Left ventricle myocardium superior (tissue), 1 donor: ENCODE measurements at regions not wholly inside any gene's neighbourhood (a gene's known extent, or its start where the extent isn't known, plus 50 kb on each side); places are given as distances from the start of the nearest gene placed in this dataset.

Experiments
- ATAC-seq: fragments of 200-7000 bp; cut with Tn5 transposase; one replicate; pipeline ENCODE4 v1.9.1; 2020; ENCODE audit warnings: mild to moderate bottlenecking, moderate library complexity
- DNase-seq: peaks from one replicate; pipeline ENCODE4 v3.0.0-alpha.2; 2020
- intact Hi-C: fragments of 100-400 bp; cut with micrococcal nuclease; formaldehyde crosslinking; loops from one replicate; pipeline ENCODE4 v1.11.0; 2022
- donor health status: DM: no; HTN: yes; CAD: no; lungs with severe emphysema.

GRCh38 chr13:29923554-29924481 is 73.4 kb upstream of the UBL3 start:
- intact Hi-C loops = no loop called here
- DNase-seq = peak; percentile 59

GRCh38 chr13:29922896-29923295 is 72.5 kb upstream of the UBL3 start:
- intact Hi-C loops = no loop called here
- DNase-seq = no peak
- ATAC-seq = no peak

More at GRCh38 chr13:29923554-29924481, 73.4 kb upstream of the UBL3 start:
- peak; percentile 87 for ATAC-seq

- ATAC-seq (no peak), DNase-seq (no peak)
- intact Hi-C loops = no loop called here
These were observed 71.9 kb upstream of the UBL3 start for GRCh38 chr13:29922281-29922821.

- ATAC-seq = no peak
- intact Hi-C loops = no loop called here
- DNase-seq = no peak
These were observed 71.1 kb upstream of the UBL3 start for GRCh38 chr13:29921542-29921941.

- no peak for ATAC-seq
- intact Hi-C loops = no loop called here
- DNase-seq = no peak
These were observed 69.7 kb upstream of the UBL3 start for GRCh38 chr13:29920025-29920643.

GRCh38 chr13:29918845-29919244 is 68.4 kb upstream of the UBL3 start:
- intact Hi-C loops = no loop called here
- ATAC-seq (no peak), DNase-seq (no peak)

- intact Hi-C loops = no loop called here
- no peak for ATAC-seq
- no peak for DNase-seq
These were observed 67.2 kb upstream of the UBL3 start for GRCh38 chr13:29917650-29918049.

- intact Hi-C loops = no loop called here
- DNase-seq (no peak), ATAC-seq (no peak)
These were observed 64.2 kb upstream of the UBL3 start for GRCh38 chr13:29914581-29914980.

- no peak for DNase-seq
- no peak for ATAC-seq
- intact Hi-C loops = no loop called here
These were observed 61.5 kb upstream of the UBL3 start for GRCh38 chr13:29911781-29912418.

GRCh38 chr13:29909975-29910674 is 59.7 kb upstream of the UBL3 start:
- intact Hi-C loops = no loop called here
- ATAC-seq = peak; percentile 86
- no peak for DNase-seq

- DNase-seq (no peak), ATAC-seq (no peak)
- intact Hi-C loops = no loop called here
These were observed 58.8 kb upstream of the UBL3 start for GRCh38 chr13:29909081-29909730.

- ATAC-seq (peak; percentile 82), DNase-seq (peak; percentile 69)
These were observed 58.1 kb upstream of the UBL3 start for GRCh38 chr13:29908416-29909080.

GRCh38 chr13:29907670-29908069 is 57.3 kb upstream of the UBL3 start:
- DNase-seq (no peak), ATAC-seq (no peak)
- intact Hi-C loops = no loop called here

More at GRCh38 chr13:29908416-29909080, 58.1 kb upstream of the UBL3 start:
- intact Hi-C loops = no loop called here

- DNase-seq (no peak), ATAC-seq (no peak)
- intact Hi-C loops = no loop called here
These were observed 56.1 kb upstream of the UBL3 start for GRCh38 chr13:29906432-29907011.

- DNase-seq = no peak
- intact Hi-C loops = no loop called here
- no peak for ATAC-seq
These were observed 55.4 kb upstream of the UBL3 start for GRCh38 chr13:29905845-29906244.

GRCh38 chr13:29903996-29904395 is 53.6 kb upstream of the UBL3 start:
- DNase-seq = no peak
- ATAC-seq = peak; percentile 33
- intact Hi-C loops = no loop called here

GRCh38 chr13:29903543-29903942 is 53.1 kb upstream of the UBL3 start:
- ATAC-seq = no peak
- DNase-seq = no peak
- intact Hi-C loops = no loop called here
